Gastroesophageal sphincter (tissue), 4 donors: ENCODE measurements at regions not wholly inside any gene's neighbourhood (a gene's known extent, or its start where the extent isn't known, plus 50 kb on each side); places are given as distances from the start of the nearest gene placed in this dataset.

Experiments used
- ATAC-seq: fragments of 150-250 bp; one replicate; pipeline ENCODE4 v1.9.1; 2016; ENCODE audit warnings: mild to moderate bottlenecking, moderate library complexity
- H3K27ac ChIP-seq, 4 donors: fragments of 200-600 bp; sonication (generic) in 3 of 4; 1 replicate in 3 of 4; 2 replicates in 1 of 4; pipeline ENCODE4 v1.5.1; 2016 to 2019
- H3K27me3 ChIP-seq: fragments of 200-600 bp; sonication (generic); one replicate; pipeline ENCODE4 v1.5.1; 2019
- H3K36me3 ChIP-seq, 2 donors: fragments of 200-600 bp; sonication (generic); one replicate each; pipeline ENCODE4 v1.5.1; 2019; ENCODE audit warnings: control low read depth in 1 of 2
- H3K4me1 ChIP-seq, 3 donors: fragments of 200-600 bp; sonication (generic); 1 replicate in 2 of 3; 2 replicates in 1 of 3; pipeline ENCODE4 v1.5.1; 2016 to 2019; ENCODE audit warnings: control low read depth in 2 of 3
- H3K4me3 ChIP-seq, 2 donors: fragments of 200-600 bp; sonication (generic); one replicate each; pipeline ENCODE4 v1.5.1; 2019; ENCODE audit warnings: mild to moderate bottlenecking in 1 of 2, moderate library complexity in 1 of 2
- H3K9me3 ChIP-seq, 3 donors: fragments of 200-600 bp; sonication (generic); one replicate each; pipeline ENCODE4 v1.5.1; 2017 to 2019; ENCODE audit warnings: control low read depth in 2 of 3
- EP300 ChIP-seq: sonication (generic); formaldehyde crosslinking; IDR thresholded peaks from one replicate; pipeline ENCODE4 v1.6.1; 2017; ENCODE audit warnings: antibody characterized with exemption, mild to moderate bottlenecking
- POLR2A ChIP-seq, 2 donors: fragments of 450-650 bp; IDR thresholded peaks; one replicate each; pipeline ENCODE4 v1.6.1; 2017; ENCODE audit warnings: antibody characterized with exemption in 2 of 2, mild to moderate bottlenecking in 2 of 2, moderate library complexity in 1 of 2
- POLR2AphosphoS5 ChIP-seq: sonication (generic); formaldehyde crosslinking; IDR thresholded peaks from one replicate; pipeline ENCODE4 v1.6.1; 2017; ENCODE audit warnings: antibody characterized with exemption
- WGBS, 2 donors: methylation state at CpG; one replicate each; pipeline ENCODE4 v1.1.5; 2018; ENCODE audit warnings: low coverage in 1 of 2; 5-methylcytosine and 5-hydroxymethylcytosine counted together
- TF ChIP-seq, protein P1 (sequence below), 4 experiments: fragments of 200-600 bp in 2 of 4; fragments of 450-650 bp in 2 of 4; sonication (generic) in 1 of 4; IDR thresholded peaks; one replicate each; pipeline ENCODE4 v1.5.1; 2017 to 2019; ENCODE audit warnings: antibody characterized with exemption in 4 of 4, mild to moderate bottlenecking in 2 of 4, moderate library complexity in 2 of 4

DNA sequence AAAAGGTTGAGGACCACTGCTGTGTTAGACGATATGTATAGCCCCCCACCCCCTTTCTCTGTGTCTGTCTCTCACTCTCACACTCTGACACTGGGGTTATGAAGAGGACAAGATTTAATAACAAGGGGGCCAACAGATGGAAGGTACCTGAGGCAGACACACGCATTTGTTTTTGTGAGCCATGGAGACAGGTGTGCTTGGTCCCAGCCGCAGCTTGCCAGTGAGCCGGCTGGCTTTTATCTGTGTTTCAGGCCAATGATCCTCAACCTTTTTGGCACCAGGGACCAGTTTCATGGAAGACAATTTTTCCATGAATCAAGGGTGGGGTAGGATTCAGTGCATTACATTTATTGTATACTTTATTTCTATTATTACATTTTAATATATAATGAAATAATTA is 394.9 kb upstream of the RGMA start:
- Histone ChIP-seq H3K4me1 (peaks cover 0 to 13% (median 0%) of the 10 kb centered on the region in 3 donors), H3K4me3 (no peak overlapping the region), H3K27ac (no peak overlapping the region), H3K9me3 (no peaks in the 10 kb centered on the region), H3K36me3 (no peaks in the 10 kb centered on the region), H3K27me3 (no peaks in the 10 kb centered on the region)
- TF ChIP-seq, protein P1, sequence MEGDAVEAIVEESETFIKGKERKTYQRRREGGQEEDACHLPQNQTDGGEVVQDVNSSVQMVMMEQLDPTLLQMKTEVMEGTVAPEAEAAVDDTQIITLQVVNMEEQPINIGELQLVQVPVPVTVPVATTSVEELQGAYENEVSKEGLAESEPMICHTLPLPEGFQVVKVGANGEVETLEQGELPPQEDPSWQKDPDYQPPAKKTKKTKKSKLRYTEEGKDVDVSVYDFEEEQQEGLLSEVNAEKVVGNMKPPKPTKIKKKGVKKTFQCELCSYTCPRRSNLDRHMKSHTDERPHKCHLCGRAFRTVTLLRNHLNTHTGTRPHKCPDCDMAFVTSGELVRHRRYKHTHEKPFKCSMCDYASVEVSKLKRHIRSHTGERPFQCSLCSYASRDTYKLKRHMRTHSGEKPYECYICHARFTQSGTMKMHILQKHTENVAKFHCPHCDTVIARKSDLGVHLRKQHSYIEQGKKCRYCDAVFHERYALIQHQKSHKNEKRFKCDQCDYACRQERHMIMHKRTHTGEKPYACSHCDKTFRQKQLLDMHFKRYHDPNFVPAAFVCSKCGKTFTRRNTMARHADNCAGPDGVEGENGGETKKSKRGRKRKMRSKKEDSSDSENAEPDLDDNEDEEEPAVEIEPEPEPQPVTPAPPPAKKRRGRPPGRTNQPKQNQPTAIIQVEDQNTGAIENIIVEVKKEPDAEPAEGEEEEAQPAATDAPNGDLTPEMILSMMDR (IDR thresholded peaks at IDR 0.05), result no peak
- TF ChIP-seq POLR2A (IDR thresholded peaks at IDR 0.05), result no peak
- TF ChIP-seq EP300, result no peak
- TF ChIP-seq POLR2AphosphoS5, result no peak
- 83 to 95% methylated on average over 2 to 4 of the region's 4 CpGs for WGBS, 2 donors
- ATAC-seq, result no peak

DNA sequence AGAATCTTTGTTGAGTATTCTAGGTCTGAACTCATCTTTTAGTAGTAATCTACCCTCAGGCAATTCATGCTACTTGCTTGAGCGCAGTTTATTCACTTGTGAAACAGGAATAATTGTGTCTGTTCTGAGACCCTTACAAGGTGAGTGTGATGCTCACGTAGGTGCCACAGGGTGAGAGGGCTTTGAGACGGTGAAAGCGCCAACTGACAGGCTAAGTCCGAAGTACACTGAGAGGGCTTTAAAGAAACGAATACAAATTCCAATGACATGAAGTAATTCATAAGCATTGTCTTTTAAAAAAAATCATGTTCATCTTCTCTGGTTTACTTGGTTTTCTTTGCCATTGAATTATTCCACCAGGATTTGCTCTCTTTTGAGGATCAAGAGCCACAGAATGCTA is 393.7 kb upstream of the RGMA start:
- H3K36me3 ChIP-seq, result no peaks in the 10 kb centered on the region
- no peak for ATAC-seq
- H3K9me3 ChIP-seq, result no peaks in the 10 kb centered on the region
- no peak overlapping the region for H3K4me3 ChIP-seq
- peaks cover 0 to 13% (median 0%) of the 10 kb centered on the region in 3 donors for H3K4me1 ChIP-seq
- TF ChIP-seq, protein P1 (IDR thresholded peaks at IDR 0.05), result no peak
- TF ChIP-seq POLR2A (IDR thresholded peaks at IDR 0.05) (no peak), POLR2AphosphoS5 (no peak), EP300 (no peak)
- H3K27me3 ChIP-seq, result no peaks in the 10 kb centered on the region
- 53 to 80% methylated on average over 5 to 6 of the region's 6 CpGs for WGBS, 2 donors
- no peak overlapping the region for H3K27ac ChIP-seq

DNA sequence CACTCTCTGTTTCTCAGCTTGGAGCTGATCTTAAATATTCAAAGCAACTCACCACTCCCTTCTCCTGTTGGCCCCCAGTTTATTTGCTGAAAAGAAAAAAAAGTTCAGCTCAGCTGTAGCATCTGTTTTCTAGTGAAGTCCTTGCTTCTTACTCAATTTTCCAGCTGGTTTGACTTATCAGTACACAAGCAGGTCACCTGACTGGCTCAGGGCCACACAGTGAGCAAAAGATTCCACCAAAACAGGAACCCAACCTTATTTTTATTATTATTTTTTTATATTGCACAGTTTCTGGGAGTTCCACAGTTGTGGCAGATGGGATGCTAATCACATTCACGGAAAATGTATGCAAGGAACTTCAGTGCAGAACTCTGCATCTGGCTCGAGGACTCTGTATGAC is 390.7 kb upstream of the RGMA start:
- Histone ChIP-seq H3K4me1 (peaks cover 0 to 7% (median 0%) of the 10 kb centered on the region in 3 donors), H3K27ac (peak overlapping the region in 2 of 4 donors; percentile 15 to 53), H3K27me3 (no peaks in the 10 kb centered on the region), H3K4me3 (no peak overlapping the region), H3K9me3 (no peaks in the 10 kb centered on the region), H3K36me3 (no peaks in the 10 kb centered on the region)
- TF ChIP-seq EP300, result no peak
- TF ChIP-seq POLR2AphosphoS5, result peak; percentile 40
- TF ChIP-seq, protein P1 (IDR thresholded peaks at IDR 0.05), result no peak
- WGBS, 2 donors, result 57 to 69% methylated on average over 1 to 2 of the region's 2 CpGs
- peak; percentile 78 for ATAC-seq

DNA sequence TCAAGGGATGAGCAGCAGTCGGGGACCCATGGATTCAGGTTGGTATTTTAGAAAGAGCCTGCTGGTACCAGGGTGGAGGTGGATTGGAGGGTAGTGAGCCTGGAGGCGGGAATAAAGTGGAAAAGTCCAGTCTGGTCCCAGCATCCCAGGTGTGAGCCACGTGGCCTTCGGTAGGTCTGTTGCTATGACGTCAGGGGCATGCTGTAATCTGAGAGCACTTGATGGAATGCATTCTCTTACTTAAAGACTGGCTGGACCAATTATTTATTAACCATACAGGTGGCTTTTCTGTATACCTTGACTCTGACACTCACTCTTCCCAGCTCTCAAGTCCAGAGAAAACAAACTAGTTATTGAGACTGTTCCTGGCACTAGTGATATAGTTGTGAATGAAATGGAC is 389.9 kb upstream of the RGMA start:
- no peaks in the 10 kb centered on the region for H3K9me3 ChIP-seq
- peaks cover 0 to 7% (median 0%) of the 10 kb centered on the region in 3 donors for H3K4me1 ChIP-seq
- no peaks in the 10 kb centered on the region for H3K36me3 ChIP-seq
- 75 to 87% methylated on average over 5 of the region's 5 CpGs for WGBS, 2 donors
- peak overlapping the region in 1 of 4 donors; percentile 15 for H3K27ac ChIP-seq
- H3K27me3 ChIP-seq, result no peaks in the 10 kb centered on the region
- TF ChIP-seq, protein P1 (IDR thresholded peaks at IDR 0.05), result no peak
- no peak for TF ChIP-seq POLR2A (IDR thresholded peaks at IDR 0.05)
- no peak for TF ChIP-seq POLR2AphosphoS5
- no peak for TF ChIP-seq EP300
- ATAC-seq, result no peak
- H3K4me3 ChIP-seq, result no peak overlapping the region

DNA sequence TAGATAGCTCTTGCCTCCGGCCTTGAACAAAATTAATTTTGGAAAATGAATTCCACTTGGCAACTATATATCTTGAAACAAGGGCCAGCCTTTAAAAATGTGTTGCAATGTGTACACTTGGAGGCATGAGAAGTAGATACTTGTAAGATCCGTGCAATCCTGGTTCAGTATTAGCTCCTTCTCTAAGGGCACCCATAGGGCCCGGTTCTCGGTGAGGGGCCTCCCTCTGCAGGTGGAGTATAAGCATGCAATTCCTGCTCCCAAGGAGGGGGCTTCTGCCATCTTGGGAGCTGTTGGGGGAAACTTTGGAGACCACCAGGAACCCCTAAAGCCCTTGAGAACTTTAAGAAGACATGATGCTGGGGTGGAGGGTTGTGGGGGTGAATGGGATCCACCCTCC is 388.7 kb upstream of the RGMA start:
- H3K4me1 ChIP-seq, result peaks cover 0 to 7% (median 0%) of the 10 kb centered on the region in 3 donors
- no peak for ATAC-seq
- no peak for TF ChIP-seq POLR2AphosphoS5
- TF ChIP-seq EP300, result no peak
- TF ChIP-seq, protein P1 (IDR thresholded peaks at IDR 0.05), result no peak
- no peak for TF ChIP-seq POLR2A (IDR thresholded peaks at IDR 0.05)
- H3K9me3 ChIP-seq, result no peaks in the 10 kb centered on the region
- WGBS, 2 donors, result 55 to 79% methylated on average over 4 of the region's 4 CpGs
- no peak overlapping the region for H3K27ac ChIP-seq
- H3K27me3 ChIP-seq, result no peaks in the 10 kb centered on the region
- H3K4me3 ChIP-seq, result no peak overlapping the region
- no peaks in the 10 kb centered on the region for H3K36me3 ChIP-seq
